NCI-H82 treated with DMSO at 0.1 percent for 48 hours (cell line): ENCODE measurements at regions not wholly inside any gene's neighbourhood (a gene's known extent, or its start where the extent isn't known, plus 50 kb on each side); places are given as distances from the start of the nearest gene placed in this dataset.
A peak's percentile ranks its signal among the peaks of the same experiment; 100 is the strongest.

ENCODE experiments used
- DNase-seq: peaks from one replicate; lab custom pipeline; 2025; ENCODE audit not compliant: unreplicated experiment; lab: John Stamatoyannopoulos, UW

- no peak for DNase-seq
Measured at GRCh38 chr16:49910541-49911071, 54.7 kb upstream of the ZNF423 start.

GRCh38 chr16:49911430-49911829 lies 55.5 kb upstream of the ZNF423 start:
- no peak for DNase-seq

- no peak for DNase-seq
Measured at GRCh38 chr16:49912721-49913120, 56.8 kb upstream of the ZNF423 start.

- no peak for DNase-seq
Measured at GRCh38 chr16:49913720-49914119, 57.8 kb upstream of the ZNF423 start.

GRCh38 chr16:49914657-49915056 lies 58.7 kb upstream of the ZNF423 start:
- DNase-seq = no peak

- no peak for DNase-seq
Measured at GRCh38 chr16:49918257-49918656, 62.3 kb upstream of the ZNF423 start.

GRCh38 chr16:49919327-49919726 lies 63.4 kb upstream of the ZNF423 start:
- DNase-seq = no peak

- no peak for DNase-seq
Measured at GRCh38 chr16:49920397-49920796, 64.5 kb upstream of the ZNF423 start.

GRCh38 chr16:49921106-49921505 lies 65.2 kb upstream of the ZNF423 start:
- DNase-seq = no peak

GRCh38 chr16:49921791-49922456 lies 66.0 kb upstream of the ZNF423 start:
- peak; percentile 56 for DNase-seq

GRCh38 chr16:49923411-49923810 lies 67.5 kb upstream of the ZNF423 start:
- no peak for DNase-seq

- DNase-seq = no peak
Measured at GRCh38 chr16:49924078-49924477, 68.2 kb upstream of the ZNF423 start.

- no peak for DNase-seq
Measured at GRCh38 chr16:49926941-49927340, 71.0 kb upstream of the ZNF423 start.

- no peak for DNase-seq
Measured at GRCh38 chr16:49928176-49929041, 72.5 kb upstream of the ZNF423 start.

- no peak for DNase-seq
Measured at GRCh38 chr16:49929626-49930025, 73.7 kb upstream of the ZNF423 start.

- DNase-seq = no peak
Measured at GRCh38 chr16:49930841-49931240, 74.9 kb upstream of the ZNF423 start.

- no peak for DNase-seq
Measured at GRCh38 chr16:49931266-49931665, 75.4 kb upstream of the ZNF423 start.

- DNase-seq = no peak
Measured at GRCh38 chr16:49931916-49932315, 76.0 kb upstream of the ZNF423 start.

GRCh38 chr16:49932434-49932833 lies 76.5 kb upstream of the ZNF423 start:
- DNase-seq = no peak

- DNase-seq = no peak
Measured at GRCh38 chr16:49932946-49933345, 77.0 kb upstream of the ZNF423 start.

- DNase-seq = no peak
Measured at GRCh38 chr16:49936791-49937190, 80.9 kb upstream of the ZNF423 start.

GRCh38 chr16:49937886-49938285 lies 82.0 kb upstream of the ZNF423 start:
- DNase-seq = no peak
